ENCODE measurements at regions not wholly inside any gene's neighbourhood (a gene's known extent, or its start where the extent isn't known, plus 50 kb on each side); places are given as distances from the start of the nearest gene placed in this dataset.

DNA sequence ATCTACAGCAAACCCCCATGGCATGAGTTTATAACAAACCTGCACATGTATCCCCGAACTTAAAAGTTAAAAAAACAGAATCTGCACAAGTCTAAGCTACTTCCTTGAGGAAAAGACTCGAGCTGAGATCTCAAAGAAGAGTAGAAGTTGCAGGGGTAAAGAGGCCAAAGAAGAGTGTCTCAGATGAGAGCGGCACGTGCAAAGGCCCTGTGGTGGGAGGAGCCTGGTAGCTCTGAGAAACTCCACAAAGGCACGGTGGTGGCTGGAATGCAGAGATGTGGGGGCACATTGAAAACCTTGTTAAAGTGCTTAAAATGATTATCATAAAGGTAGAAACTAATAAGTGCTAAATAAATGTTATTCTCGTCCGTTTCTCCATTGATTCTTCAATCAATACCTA is 103.2 kb upstream of the GRK3 start:
- TF ChIP-seq EZH2 (IDR thresholded peaks at IDR 0.05) (no peak), POLR2AphosphoS5 (IDR thresholded peaks at IDR 0.05; ENCODE audit: borderline replicate concordance, low read depth, low read length) (no peak)
